ENCODE measurements at regions not wholly inside any gene's neighbourhood (a gene's known extent, or its start where the extent isn't known, plus 50 kb on each side); places are given as distances from the start of the nearest gene placed in this dataset.

- DNase-seq (ENCODE audit: low read depth), result no peak
- TF ChIP-seq, protein P1, sequence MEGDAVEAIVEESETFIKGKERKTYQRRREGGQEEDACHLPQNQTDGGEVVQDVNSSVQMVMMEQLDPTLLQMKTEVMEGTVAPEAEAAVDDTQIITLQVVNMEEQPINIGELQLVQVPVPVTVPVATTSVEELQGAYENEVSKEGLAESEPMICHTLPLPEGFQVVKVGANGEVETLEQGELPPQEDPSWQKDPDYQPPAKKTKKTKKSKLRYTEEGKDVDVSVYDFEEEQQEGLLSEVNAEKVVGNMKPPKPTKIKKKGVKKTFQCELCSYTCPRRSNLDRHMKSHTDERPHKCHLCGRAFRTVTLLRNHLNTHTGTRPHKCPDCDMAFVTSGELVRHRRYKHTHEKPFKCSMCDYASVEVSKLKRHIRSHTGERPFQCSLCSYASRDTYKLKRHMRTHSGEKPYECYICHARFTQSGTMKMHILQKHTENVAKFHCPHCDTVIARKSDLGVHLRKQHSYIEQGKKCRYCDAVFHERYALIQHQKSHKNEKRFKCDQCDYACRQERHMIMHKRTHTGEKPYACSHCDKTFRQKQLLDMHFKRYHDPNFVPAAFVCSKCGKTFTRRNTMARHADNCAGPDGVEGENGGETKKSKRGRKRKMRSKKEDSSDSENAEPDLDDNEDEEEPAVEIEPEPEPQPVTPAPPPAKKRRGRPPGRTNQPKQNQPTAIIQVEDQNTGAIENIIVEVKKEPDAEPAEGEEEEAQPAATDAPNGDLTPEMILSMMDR (conservative IDR thresholded peaks at IDR 0.05; ENCODE audit: low read depth, low read length), result no peak
- no peak overlapping the region for H3K4me3 ChIP-seq (ENCODE audit: low read depth, low read length)
Observed at GRCh38 chr12:30829876-30830275, 75.1 kb upstream of the CAPRIN2 start.

DNA sequence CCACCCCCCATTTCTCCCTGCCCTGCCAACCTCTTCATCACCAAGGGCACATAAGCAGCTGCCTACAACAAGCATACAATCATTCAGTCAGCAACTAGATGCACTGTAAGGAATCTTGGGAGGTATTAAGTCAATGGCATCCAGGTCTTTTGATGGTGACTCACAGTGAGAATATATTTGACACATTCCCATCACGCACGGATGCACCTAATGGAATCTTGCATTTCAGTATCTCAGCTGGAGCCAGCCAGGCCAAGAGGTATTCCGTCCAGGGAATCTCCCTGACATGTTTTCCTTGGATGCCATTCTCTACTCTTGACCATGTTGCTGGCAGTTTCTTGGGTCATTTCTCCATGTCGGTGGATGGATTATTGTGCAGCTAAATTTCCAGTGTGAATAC, 73.9 kb upstream of the CAPRIN2 start:
- no peak for DNase-seq (ENCODE audit: low read depth)
- no peak overlapping the region for H3K4me3 ChIP-seq (ENCODE audit: low read depth, low read length)
- TF ChIP-seq, protein P1 (conservative IDR thresholded peaks at IDR 0.05; ENCODE audit: low read depth, low read length), result no peak

- TF ChIP-seq, protein P1 (conservative IDR thresholded peaks at IDR 0.05; ENCODE audit: low read depth, low read length), result no peak
- no peak for DNase-seq (ENCODE audit: low read depth)
- H3K4me3 ChIP-seq (ENCODE audit: low read depth, low read length), result no peak overlapping the region
Observed at GRCh38 chr12:30827101-30828066, 72.6 kb upstream of the CAPRIN2 start.

DNA sequence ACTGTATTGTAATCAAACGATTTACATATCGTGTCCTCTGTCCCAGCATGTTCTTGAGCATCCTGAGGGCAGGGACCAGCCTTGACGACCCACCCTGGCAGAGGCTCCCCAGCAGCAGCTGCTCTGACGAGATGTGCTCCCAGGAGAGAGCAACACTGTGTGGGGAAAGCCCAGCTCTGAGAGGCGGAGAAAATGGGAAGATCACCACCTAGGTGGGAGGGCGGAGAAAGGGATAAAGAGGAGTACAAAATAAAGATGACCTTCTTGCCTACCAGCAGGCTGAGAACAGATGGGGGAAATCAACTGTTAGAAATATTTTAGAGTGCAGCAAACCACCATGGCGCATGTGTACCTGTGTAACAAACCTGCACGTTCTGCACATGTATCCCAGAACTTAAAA, 71.5 kb upstream of the CAPRIN2 start:
- TF ChIP-seq, protein P1 (conservative IDR thresholded peaks at IDR 0.05; ENCODE audit: low read depth, low read length), result no peak
- H3K4me3 ChIP-seq (ENCODE audit: low read depth, low read length), result no peak overlapping the region
- no peak for DNase-seq (ENCODE audit: low read depth)

GRCh38 chr12:30825341-30825740, 70.6 kb upstream of the CAPRIN2 start:
- TF ChIP-seq, protein P1 (conservative IDR thresholded peaks at IDR 0.05; ENCODE audit: low read depth, low read length), result no peak
- no peak for DNase-seq (ENCODE audit: low read depth)
- no peak overlapping the region for H3K4me3 ChIP-seq (ENCODE audit: low read depth, low read length)

DNA sequence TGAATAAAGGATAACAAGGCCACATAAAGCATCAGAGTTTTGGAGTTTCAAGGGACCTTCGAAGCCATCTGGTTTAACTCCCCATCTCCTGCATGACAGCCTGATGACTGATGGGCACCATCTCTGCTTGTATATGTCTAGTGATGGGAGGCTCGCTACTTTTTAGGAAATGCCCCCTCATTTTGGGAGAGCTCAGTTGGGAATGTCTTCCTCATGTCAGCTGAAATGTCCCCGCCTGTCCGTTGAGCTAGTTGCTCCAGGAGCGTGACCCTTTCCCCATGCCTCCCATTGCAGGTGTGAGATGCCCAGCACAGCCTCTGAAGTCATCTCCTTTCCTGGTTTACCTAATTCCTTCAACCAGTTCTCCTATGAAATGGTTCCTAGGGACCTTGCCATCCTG, 69.6 kb upstream of the CAPRIN2 start:
- no peak overlapping the region for H3K4me3 ChIP-seq (ENCODE audit: low read depth, low read length)
- TF ChIP-seq, protein P1 (conservative IDR thresholded peaks at IDR 0.05; ENCODE audit: low read depth, low read length), result no peak
- no peak for DNase-seq (ENCODE audit: low read depth)

- TF ChIP-seq, protein P1 (conservative IDR thresholded peaks at IDR 0.05; ENCODE audit: low read depth, low read length), result no peak
- DNase-seq (ENCODE audit: low read depth), result no peak
- H3K4me3 ChIP-seq (ENCODE audit: low read depth, low read length), result no peak overlapping the region
Observed at GRCh38 chr12:30823764-30824163, 69.0 kb upstream of the CAPRIN2 start.

Data from choroid plexus epithelial cell (primary cell).